H1 (cell line): ENCODE measurements at regions not wholly inside any gene's neighbourhood (a gene's known extent, or its start where the extent isn't known, plus 50 kb on each side); places are given as distances from the start of the nearest gene placed in this dataset.

Experiments used
- CTCF ChIA-PET: fragments of 300-600 bp; sonication (Branson Sonifier 250); formaldehyde crosslinking; loops from one replicate; lab custom pipeline; 2021; ENCODE audit not compliant: partially characterized antibody; lab: Charles Lee
- POLR2A ChIA-PET: fragments of 300-600 bp; sonication (Branson Sonifier 250); formaldehyde crosslinking; loops from one replicate; lab custom pipeline; 2021; ENCODE audit warnings: inconsistent platforms; ENCODE audit not compliant: partially characterized antibody; lab: Charles Lee
- DNase-seq, 2 experiments: peaks; one replicate each; pipeline versions ENCODE4 v3.0.0 to v3.0.0-alpha.2; 2010 to 2022; ENCODE audit warnings: low spot score in 2 of 2, low read depth in 1 of 2, mixed read lengths in 1 of 2
- FAIRE-seq: peaks from 2 replicates; lab custom pipeline; 2011; peaks lifted over from hg19 to GRCh38; lab: Jason Lieb, UNC
- H2AFZ ChIP-seq: 2 replicates; pipeline ENCODE4 v1.8.1; 2012; ENCODE audit warnings: low read length, inconsistent platforms
- H2AK5ac ChIP-seq: 2 replicates; pipeline ENCODE4 v1.6.1; 2013; ENCODE audit warnings: low read depth, low read length
- H2BK120ac ChIP-seq: replicated peaks from 2 replicates; pipeline ENCODE3; 2013; ENCODE audit warnings: low read depth, low read length, inconsistent platforms
- H2BK12ac ChIP-seq: 2 replicates; pipeline ENCODE4 v1.6.1; 2013; ENCODE audit warnings: low read depth, low read length
- H2BK15ac ChIP-seq: 2 replicates; pipeline ENCODE4 v1.6.1; 2013; ENCODE audit warnings: low read length
- H2BK20ac ChIP-seq: 2 replicates; pipeline ENCODE4 v1.6.1; 2013; ENCODE audit warnings: low read length
- H2BK5ac ChIP-seq: 2 replicates; pipeline ENCODE4 v1.6.1; 2013; ENCODE audit warnings: low read depth, low read length
- H3K14ac ChIP-seq: 2 replicates; pipeline ENCODE4 v1.6.1; 2013; ENCODE audit warnings: inconsistent platforms; ENCODE audit not compliant: insufficient read length
- H3K18ac ChIP-seq: 2 replicates; pipeline ENCODE4 v1.6.1; 2013; ENCODE audit warnings: low read length; ENCODE audit errors: extremely low read depth
- H3K23ac ChIP-seq: 2 replicates; pipeline ENCODE4 v1.6.1; 2013; ENCODE audit warnings: inconsistent platforms; ENCODE audit not compliant: insufficient read length
- H3K23me2 ChIP-seq: 2 replicates; pipeline ENCODE4 v1.6.1; 2013; ENCODE audit warnings: low read depth, low read length
- H3K27ac ChIP-seq: 2 replicates; pipeline ENCODE4 v1.6.1; 2011; ENCODE audit warnings: low read depth, low read length, inconsistent platforms
- H3K27me3 ChIP-seq, 4 experiments: replicated peaks in 1 of 4; 1 replicate in 1 of 4; 2 replicates in 3 of 4; pipeline versions ENCODE4 v1.6.1 to v1.8.1; 2011 to 2013; ENCODE audit warnings: low read length in 3 of 4, mild to moderate bottlenecking in 3 of 4, inconsistent platforms in 2 of 4, mixed read lengths in 2 of 4, moderate library complexity in 1 of 4; ENCODE audit not compliant: control insufficient read depth in 3 of 4, insufficient read depth in 3 of 4; ENCODE audit errors: extremely low read depth in 1 of 4
- H3K36me3 ChIP-seq, 4 experiments: 2 replicates each; pipeline versions ENCODE4 v1.6.1 to v1.8.1; 2011 to 2013; ENCODE audit warnings: mild to moderate bottlenecking in 4 of 4, low read length in 3 of 4, moderate library complexity in 2 of 4, control low read depth in 1 of 4, inconsistent platforms in 1 of 4; ENCODE audit not compliant: insufficient read depth in 4 of 4, control insufficient read depth in 2 of 4
- H3K4ac ChIP-seq: replicated peaks from 2 replicates; pipeline ENCODE3; 2013; ENCODE audit warnings: low read length, low read depth, mixed read lengths, inconsistent platforms; ENCODE audit not compliant: insufficient read length
- H3K4me1 ChIP-seq, 4 experiments: replicated peaks in 1 of 4; 1 replicate in 1 of 4; 2 replicates in 3 of 4; pipeline versions ENCODE4 v1.6.1 to v1.8.1; 2011 to 2013; ENCODE audit warnings: low read length in 3 of 4, inconsistent platforms in 2 of 4, mixed read lengths in 1 of 4; ENCODE audit not compliant: insufficient read depth in 4 of 4, control insufficient read depth in 3 of 4
- H3K4me2 ChIP-seq, 2 experiments: 2 replicates each; pipeline versions ENCODE4 v1.6.1 to v1.8.1; 2011 to 2013; ENCODE audit warnings: low read depth in 2 of 2, low read length in 2 of 2, control low read depth in 1 of 2, inconsistent platforms in 1 of 2, mild to moderate bottlenecking in 1 of 2; ENCODE audit not compliant: insufficient read depth in 1 of 2
- H3K4me3 ChIP-seq, 4 experiments: fragments of 200-600, 300-600 bp in 1 of 4; sonication (generic), shearing (Covaris generic), sonication (Bioruptor Twin) in 1 of 4; 2 replicates each; pipeline versions ENCODE4 v1.5.1 to v1.8.1; 2011 to 2016; ENCODE audit warnings: low read length in 4 of 4, low read depth in 3 of 4, control low read depth in 2 of 4, inconsistent platforms in 2 of 4, mild to moderate bottlenecking in 2 of 4, mixed read lengths in 1 of 4, moderate library complexity in 1 of 4; ENCODE audit not compliant: insufficient read depth in 2 of 4; ENCODE audit errors: extremely low read depth in 1 of 4
- H3K56ac ChIP-seq: replicated peaks from 2 replicates; pipeline ENCODE3; 2013; ENCODE audit warnings: low read depth, mild to moderate bottlenecking, mixed read lengths, low read length, inconsistent platforms; ENCODE audit not compliant: insufficient read length
- H3K79me1 ChIP-seq: 2 replicates; pipeline ENCODE4 v1.6.1; 2013; ENCODE audit warnings: low read depth, low read length, control low read depth
- H3K79me2 ChIP-seq, 2 experiments: 2 replicates each; pipeline versions ENCODE4 v1.6.1 to v1.8.1; 2012 to 2013; ENCODE audit warnings: low read length in 2 of 2, mild to moderate bottlenecking in 2 of 2, inconsistent platforms in 1 of 2; ENCODE audit not compliant: insufficient read depth in 2 of 2, control insufficient read depth in 1 of 2
- H3K9ac ChIP-seq, 4 experiments: replicated peaks in 1 of 4; 1 replicate in 1 of 4; 2 replicates in 3 of 4; pipeline versions ENCODE4 v1.6.1 to v1.8.1; 2011 to 2013; ENCODE audit warnings: low read depth in 3 of 4, low read length in 3 of 4, control low read depth in 2 of 4, mild to moderate bottlenecking in 2 of 4, moderate library complexity in 2 of 4, inconsistent platforms in 1 of 4; ENCODE audit errors: extremely low read depth in 1 of 4
- H3K9me3 ChIP-seq, 2 experiments: 2 replicates each; pipeline versions ENCODE4 v1.6.1 to v1.8.1; 2012 to 2013; ENCODE audit warnings: mild to moderate bottlenecking in 2 of 2, moderate library complexity in 2 of 2, control low read depth in 1 of 2, inconsistent platforms in 1 of 2, low read depth in 1 of 2, low read length in 1 of 2, mixed read lengths in 1 of 2; ENCODE audit not compliant: insufficient read depth in 2 of 2
- H4K20me1 ChIP-seq, 2 experiments: replicated peaks in 1 of 2; 2 replicates each; pipeline versions ENCODE3 to v1.8.1; 2011 to 2013; ENCODE audit warnings: inconsistent platforms in 2 of 2, low read length in 2 of 2, mild to moderate bottlenecking in 1 of 2; ENCODE audit not compliant: insufficient read depth in 2 of 2, control insufficient read depth in 1 of 2
- H4K5ac ChIP-seq: 2 replicates; pipeline ENCODE4 v1.6.1; 2013; ENCODE audit warnings: low read length, low read depth, mixed read lengths, inconsistent platforms; ENCODE audit not compliant: insufficient read length
- H4K8ac ChIP-seq: 2 replicates; pipeline ENCODE4 v1.8.0; 2013; ENCODE audit warnings: mild to moderate bottlenecking, moderate library complexity, low read length, inconsistent platforms; ENCODE audit not compliant: insufficient read depth; ENCODE audit errors: extremely low read depth
- H4K91ac ChIP-seq: replicated peaks from 2 replicates; pipeline ENCODE3; 2013; ENCODE audit warnings: low read length, mixed read lengths, inconsistent platforms; ENCODE audit not compliant: insufficient read length
- ASH2L ChIP-seq: fragments of 200-600, 300-600 bp; sonication (generic); IDR thresholded peaks from one replicate; pipeline ENCODE4 v1.7.1; 2017; ENCODE audit warnings: low read length
- BRCA1 ChIP-seq: IDR thresholded peaks from 2 replicates; pipeline ENCODE4 v1.6.1; 2012; ENCODE audit warnings: low read depth, low read length, improper control_type of control experiment
- EZH2 ChIP-seq: fragments of 200-600 bp; sonication (generic); IDR thresholded peaks from 2 replicates; pipeline ENCODE4 v1.7.1; 2012; ENCODE audit warnings: low read depth, mild to moderate bottlenecking, moderate library complexity, low read length, inconsistent platforms; ENCODE audit not compliant: severe bottlenecking
- GTF2F1 ChIP-seq: IDR thresholded peaks from 2 replicates; pipeline ENCODE4 v1.6.1; 2012; ENCODE audit warnings: low read depth, low read length, improper control_type of control experiment, borderline replicate concordance
- POLR2A ChIP-seq, 2 experiments: IDR thresholded peaks; 1 replicate in 1 of 2; 2 replicates in 1 of 2; pipeline ENCODE4 v1.6.1; 2011; ENCODE audit warnings: low read depth in 2 of 2, low read length in 2 of 2, mild to moderate bottlenecking in 2 of 2; ENCODE audit errors: control extremely low read depth in 1 of 2
- SIN3A ChIP-seq, 2 experiments: IDR thresholded peaks in 1 of 2; conservative IDR thresholded peaks in 1 of 2; 2 replicates each; pipeline ENCODE4 v1.6.1; 2011 to 2012; ENCODE audit warnings: low read length in 2 of 2, improper control_type of control experiment in 1 of 2, low read depth in 1 of 2, mild to moderate bottlenecking in 1 of 2
- TAF7 ChIP-seq: optimal IDR thresholded peaks from 2 replicates; pipeline ENCODE3; 2011; ENCODE audit warnings: low read depth, mild to moderate bottlenecking, inconsistent platforms, low read length, moderate library complexity, borderline replicate concordance
- WGBS, 2 experiments: shearing (Covaris generic) in 1 of 2; methylation state at CpG; one replicate each; pipeline versions ENCODE4 v1.1.6 to v1.1.7; 2013 to 2015; ENCODE audit warnings: low lambda C conversion rate in 2 of 2, mixed read lengths in 2 of 2, inconsistent platforms in 1 of 2, low coverage in 1 of 2, missing lambda C conversion rate in 1 of 2; ENCODE audit not compliant: insufficient replicate concordance in 2 of 2, insufficient coverage in 1 of 2, insufficient read length in 1 of 2; ENCODE audit errors: extremely low coverage in 1 of 2, missing lambda C conversion rate in 1 of 2; 5-methylcytosine and 5-hydroxymethylcytosine counted together

- H4K20me1 ChIP-seq = peaks cover 2% of the 10 kb centered on the region in 2 experiments
- no peak overlapping the region; the same call in 1 of the 2 replicates for H2BK15ac ChIP-seq
- peaks cover 2 to 15% (median 8%) of the 10 kb centered on the region in 4 experiments; a peak in 4 of 7 replicates for H3K4me1 ChIP-seq
- POLR2A ChIA-PET = interaction anchor here (0.7 to 2.9 kb wide), 21 partner anchors 9 to 512 kb away, joined by 3 to 19 read pairs (median 3); partner anchors contain the start of gene MAP3K9
- no peak overlapping the region for H2AK5ac ChIP-seq
- CTCF ChIA-PET = interaction anchor here (0.9 to 1.9 kb wide), 7 partner anchors 12 to 1099 kb away, joined by 3 to 8 read pairs (median 3); no protein-coding TSS in a partner anchor
- peak overlapping the region; percentile 85 for H2BK5ac ChIP-seq
- H3K9me3 ChIP-seq = no peaks in the 10 kb centered on the region
- H3K56ac ChIP-seq = no peak overlapping the region
- DNase-seq (no peak), FAIRE-seq (peak; percentile 68)
- peak overlapping the region; percentile 95; the same call in 1 of the 2 replicates for H4K8ac ChIP-seq
- no peak overlapping the region for H2AFZ ChIP-seq
- no peaks in the 10 kb centered on the region for H3K36me3 ChIP-seq
- H3K4me3 ChIP-seq = peak overlapping the region; percentile 54 to 89 (median 86)
- H3K27me3 ChIP-seq = no peaks in the 10 kb centered on the region
- H2BK20ac ChIP-seq = no peak overlapping the region
- no peak overlapping the region for H3K23ac ChIP-seq
- H2BK120ac ChIP-seq = peak overlapping the region; percentile 3
- peaks cover 3% of the 10 kb centered on the region; the same call in 1 of the 2 replicates for H3K23me2 ChIP-seq
- no peak overlapping the region for H3K14ac ChIP-seq
- peak overlapping the region; percentile 61 for H4K5ac ChIP-seq
- peak overlapping the region; percentile 88 to 91 for H3K4me2 ChIP-seq
- H3K9ac ChIP-seq = peak overlapping the region; percentile 73 to 91 (median 80)
- peak overlapping the region; percentile 75 for H4K91ac ChIP-seq
- peaks cover 5 to 53% of the 10 kb centered on the region in 2 experiments; a peak in 3 of 4 replicates for H3K79me2 ChIP-seq
- no peak overlapping the region for H3K4ac ChIP-seq
- 1% methylated on average over 25 of the region's 25 CpGs; no CpG with 5 or more reads in 1 of the 2 experiments for WGBS, 2 experiments
- H3K79me1 ChIP-seq = no peaks in the 10 kb centered on the region
- H2BK12ac ChIP-seq = 0 out of 2 replicates have a peak overlapping the region, but pooled peaks have one; percentile 62
- peak overlapping the region; percentile 79 for H3K27ac ChIP-seq
- H3K18ac ChIP-seq = peak overlapping the region; percentile 85
- TF ChIP-seq TAF7 (no peak), GTF2F1 (no peak), EZH2 (no peak), POLR2A (IDR thresholded peaks at IDR 0.05; ENCODE audit: control extremely low read depth in 1 of 2, low read depth in 2 of 2, low read length in 2 of 2) (peak; percentile 5 to 16; a peak in 2 of 3 replicates), ASH2L (peak; percentile 63), BRCA1 (no peak), SIN3A (conservative IDR thresholded peaks at IDR 0.05 in 1 of 2, IDR thresholded peaks at IDR 0.05 in 1 of 2; ENCODE audit: low read depth in 1 of 2, low read length in 2 of 2) (peak; percentile 59 to 76; a peak in 1 of 4 replicates)
These were observed 414.5 kb downstream of the PCNX1 start for GRCh38 chr14:71321574-71322315.
